ENCODE measurements at regions not wholly inside any gene's neighbourhood (a gene's known extent, or its start where the extent isn't known, plus 50 kb on each side); places are given as distances from the start of the nearest gene placed in this dataset.

GRCh38 chr3:103977417-103977816, 1389.3 kb upstream of the ALCAM start:
- H3K36me3 Mint-ChIP-seq (ENCODE audit: low read depth): no peaks in the 10 kb centered on the region
- H3K9me3 Mint-ChIP-seq: no peaks in the 10 kb centered on the region
- TF ChIP-seq, protein P1, sequence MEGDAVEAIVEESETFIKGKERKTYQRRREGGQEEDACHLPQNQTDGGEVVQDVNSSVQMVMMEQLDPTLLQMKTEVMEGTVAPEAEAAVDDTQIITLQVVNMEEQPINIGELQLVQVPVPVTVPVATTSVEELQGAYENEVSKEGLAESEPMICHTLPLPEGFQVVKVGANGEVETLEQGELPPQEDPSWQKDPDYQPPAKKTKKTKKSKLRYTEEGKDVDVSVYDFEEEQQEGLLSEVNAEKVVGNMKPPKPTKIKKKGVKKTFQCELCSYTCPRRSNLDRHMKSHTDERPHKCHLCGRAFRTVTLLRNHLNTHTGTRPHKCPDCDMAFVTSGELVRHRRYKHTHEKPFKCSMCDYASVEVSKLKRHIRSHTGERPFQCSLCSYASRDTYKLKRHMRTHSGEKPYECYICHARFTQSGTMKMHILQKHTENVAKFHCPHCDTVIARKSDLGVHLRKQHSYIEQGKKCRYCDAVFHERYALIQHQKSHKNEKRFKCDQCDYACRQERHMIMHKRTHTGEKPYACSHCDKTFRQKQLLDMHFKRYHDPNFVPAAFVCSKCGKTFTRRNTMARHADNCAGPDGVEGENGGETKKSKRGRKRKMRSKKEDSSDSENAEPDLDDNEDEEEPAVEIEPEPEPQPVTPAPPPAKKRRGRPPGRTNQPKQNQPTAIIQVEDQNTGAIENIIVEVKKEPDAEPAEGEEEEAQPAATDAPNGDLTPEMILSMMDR (IDR thresholded peaks at IDR 0.05): no peak
- H3K27me3 Mint-ChIP-seq (ENCODE audit: low read depth, poor library complexity): peaks cover 2% of the 10 kb centered on the region
- no peak overlapping the region for H3K4me3 Mint-ChIP-seq
- DNase-seq: no peak
- H3K4me1 Mint-ChIP-seq: no peaks in the 10 kb centered on the region
- no peak overlapping the region for H3K27ac Mint-ChIP-seq

GRCh38 chr3:103991461-103992115, 1375.1 kb upstream of the ALCAM start:
- no peak overlapping the region for H3K4me3 Mint-ChIP-seq
- no peaks in the 10 kb centered on the region for H3K27me3 Mint-ChIP-seq (ENCODE audit: low read depth, poor library complexity)
- TF ChIP-seq, protein P1 (IDR thresholded peaks at IDR 0.05): peak; percentile 53
- no peaks in the 10 kb centered on the region for H3K36me3 Mint-ChIP-seq (ENCODE audit: low read depth)
- no peak overlapping the region for H3K27ac Mint-ChIP-seq
- no peaks in the 10 kb centered on the region for H3K4me1 Mint-ChIP-seq
- no peaks in the 10 kb centered on the region for H3K9me3 Mint-ChIP-seq
- peak; percentile 21 for DNase-seq

DNA sequence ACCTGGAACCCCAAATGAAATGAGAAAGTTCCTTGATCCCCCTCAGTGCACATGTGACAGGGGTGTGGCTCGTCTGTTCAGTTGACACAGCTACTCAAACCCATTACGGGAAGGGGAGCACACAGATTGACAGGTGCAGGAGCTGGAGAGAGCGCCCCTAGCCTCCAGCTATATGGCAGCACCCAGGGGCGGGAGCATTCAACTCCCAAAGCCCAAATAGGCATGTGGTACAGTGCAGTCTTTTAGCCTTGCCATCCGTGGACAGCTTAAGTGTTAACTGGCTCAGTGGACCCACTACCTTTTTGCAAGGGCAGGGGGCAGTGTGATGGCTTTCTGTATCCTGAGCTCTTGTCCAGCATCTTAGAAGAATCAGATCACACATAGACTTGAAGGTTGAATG, 1374.2 kb upstream of the ALCAM start:
- TF ChIP-seq, protein P1 (IDR thresholded peaks at IDR 0.05): no peak
- Mint-ChIP-seq H3K4me3 (no peak overlapping the region), H3K9me3 (no peaks in the 10 kb centered on the region), H3K4me1 (no peaks in the 10 kb centered on the region), H3K27ac (no peak overlapping the region), H3K36me3 (ENCODE audit: low read depth) (no peaks in the 10 kb centered on the region), H3K27me3 (ENCODE audit: low read depth, poor library complexity) (no peaks in the 10 kb centered on the region)
- DNase-seq: no peak

DNA sequence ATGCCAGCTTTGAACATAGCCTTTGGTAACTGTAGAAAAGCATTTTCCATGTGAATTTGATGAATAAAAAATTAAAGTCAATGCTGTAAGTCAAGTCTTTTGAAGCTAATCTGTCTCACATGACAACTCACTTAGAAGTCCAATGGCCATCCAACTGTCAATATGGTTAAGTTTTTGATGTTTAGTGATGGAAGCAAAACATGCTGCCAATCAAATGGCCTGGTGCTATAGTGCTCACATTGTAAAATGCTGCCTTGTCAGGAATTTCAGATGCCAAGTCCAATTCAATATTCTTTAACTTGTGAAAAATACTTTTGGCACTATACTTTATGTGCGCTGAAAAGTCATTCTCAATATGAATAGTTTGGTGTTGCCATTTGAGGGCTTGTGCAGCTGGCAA, 1361.8 kb upstream of the ALCAM start:
- no peaks in the 10 kb centered on the region for H3K9me3 Mint-ChIP-seq
- H3K27me3 Mint-ChIP-seq (ENCODE audit: low read depth, poor library complexity): no peaks in the 10 kb centered on the region
- no peaks in the 10 kb centered on the region for H3K4me1 Mint-ChIP-seq
- no peak overlapping the region for H3K4me3 Mint-ChIP-seq
- TF ChIP-seq, protein P1 (IDR thresholded peaks at IDR 0.05): no peak
- no peak overlapping the region for H3K27ac Mint-ChIP-seq
- no peak for DNase-seq
- H3K36me3 Mint-ChIP-seq (ENCODE audit: low read depth): no peaks in the 10 kb centered on the region

- Mint-ChIP-seq H3K27ac (no peak overlapping the region), H3K4me3 (no peak overlapping the region), H3K4me1 (no peaks in the 10 kb centered on the region), H3K36me3 (ENCODE audit: low read depth) (no peaks in the 10 kb centered on the region), H3K9me3 (no peaks in the 10 kb centered on the region), H3K27me3 (ENCODE audit: low read depth, poor library complexity) (no peaks in the 10 kb centered on the region)
- TF ChIP-seq, protein P1 (IDR thresholded peaks at IDR 0.05): no peak
- no peak for DNase-seq
Measured at GRCh38 chr3:104005815-104006214, 1360.9 kb upstream of the ALCAM start.

GRCh38 chr3:104018541-104018940, 1348.2 kb upstream of the ALCAM start:
- H3K27ac Mint-ChIP-seq: no peak overlapping the region
- H3K27me3 Mint-ChIP-seq (ENCODE audit: low read depth, poor library complexity): no peaks in the 10 kb centered on the region
- no peak for DNase-seq
- H3K36me3 Mint-ChIP-seq (ENCODE audit: low read depth): no peaks in the 10 kb centered on the region
- H3K4me3 Mint-ChIP-seq: no peak overlapping the region
- no peaks in the 10 kb centered on the region for H3K4me1 Mint-ChIP-seq
- TF ChIP-seq, protein P1 (IDR thresholded peaks at IDR 0.05): no peak
- peaks cover 23% of the 10 kb centered on the region for H3K9me3 Mint-ChIP-seq
